ENCODE measurements at regions not wholly inside any gene's neighbourhood (a gene's known extent, or its start where the extent isn't known, plus 50 kb on each side); places are given as distances from the start of the nearest gene placed in this dataset.

DNA sequence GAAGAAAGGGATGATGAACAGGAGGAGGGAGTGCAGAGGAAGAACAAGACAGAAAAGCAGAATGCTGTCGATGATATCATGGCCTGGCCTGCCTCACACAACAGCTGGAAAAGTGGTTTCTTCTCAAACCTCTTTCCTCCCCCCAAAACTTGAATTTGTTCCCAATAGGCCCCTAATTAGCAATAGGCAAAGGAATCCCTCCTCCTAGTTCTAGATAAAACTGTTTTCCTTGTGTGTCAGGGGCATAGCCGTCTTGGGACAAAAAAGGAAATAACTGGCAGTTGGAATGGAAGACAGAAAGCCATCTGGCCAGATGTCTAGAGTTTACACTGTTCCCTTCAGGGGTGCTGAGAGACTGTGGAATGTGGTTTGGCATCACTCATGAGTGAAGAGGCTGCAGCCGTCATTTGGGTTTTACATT is 177.8 kb upstream of the C1QTNF7 start:
- Histone ChIP-seq H3K27me3 (replicated peaks in 1 of 7) (no peaks in the 10 kb centered on the region), H3K36me3 (no peaks in the 10 kb centered on the region), H3K27ac (no peak overlapping the region), H3K4me1 (peaks cover 0 to 27% (median 9%) of the 10 kb centered on the region in 6 donors), H3K9me3 (no peaks in the 10 kb centered on the region), H3K4me3 (no peak overlapping the region)
- no peak for DNase-seq
- WGBS, 5 donors: 69 to 82% (median 79%) methylated on average over 3 of the region's 3 CpGs
- no peak for TF ChIP-seq POLR2AphosphoS5 (IDR thresholded peaks at IDR 0.05)
- TF ChIP-seq, protein P1, sequence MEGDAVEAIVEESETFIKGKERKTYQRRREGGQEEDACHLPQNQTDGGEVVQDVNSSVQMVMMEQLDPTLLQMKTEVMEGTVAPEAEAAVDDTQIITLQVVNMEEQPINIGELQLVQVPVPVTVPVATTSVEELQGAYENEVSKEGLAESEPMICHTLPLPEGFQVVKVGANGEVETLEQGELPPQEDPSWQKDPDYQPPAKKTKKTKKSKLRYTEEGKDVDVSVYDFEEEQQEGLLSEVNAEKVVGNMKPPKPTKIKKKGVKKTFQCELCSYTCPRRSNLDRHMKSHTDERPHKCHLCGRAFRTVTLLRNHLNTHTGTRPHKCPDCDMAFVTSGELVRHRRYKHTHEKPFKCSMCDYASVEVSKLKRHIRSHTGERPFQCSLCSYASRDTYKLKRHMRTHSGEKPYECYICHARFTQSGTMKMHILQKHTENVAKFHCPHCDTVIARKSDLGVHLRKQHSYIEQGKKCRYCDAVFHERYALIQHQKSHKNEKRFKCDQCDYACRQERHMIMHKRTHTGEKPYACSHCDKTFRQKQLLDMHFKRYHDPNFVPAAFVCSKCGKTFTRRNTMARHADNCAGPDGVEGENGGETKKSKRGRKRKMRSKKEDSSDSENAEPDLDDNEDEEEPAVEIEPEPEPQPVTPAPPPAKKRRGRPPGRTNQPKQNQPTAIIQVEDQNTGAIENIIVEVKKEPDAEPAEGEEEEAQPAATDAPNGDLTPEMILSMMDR (IDR thresholded peaks at IDR 0.05 in 8 of 11, conservative IDR thresholded peaks at IDR 0.05 in 3 of 11): no peak
- no peak for TF ChIP-seq POLR2A (IDR thresholded peaks at IDR 0.05)
- intact Hi-C loops (cut with DNase I; ENCODE audit: low total_unique reads): no loop called here

DNA sequence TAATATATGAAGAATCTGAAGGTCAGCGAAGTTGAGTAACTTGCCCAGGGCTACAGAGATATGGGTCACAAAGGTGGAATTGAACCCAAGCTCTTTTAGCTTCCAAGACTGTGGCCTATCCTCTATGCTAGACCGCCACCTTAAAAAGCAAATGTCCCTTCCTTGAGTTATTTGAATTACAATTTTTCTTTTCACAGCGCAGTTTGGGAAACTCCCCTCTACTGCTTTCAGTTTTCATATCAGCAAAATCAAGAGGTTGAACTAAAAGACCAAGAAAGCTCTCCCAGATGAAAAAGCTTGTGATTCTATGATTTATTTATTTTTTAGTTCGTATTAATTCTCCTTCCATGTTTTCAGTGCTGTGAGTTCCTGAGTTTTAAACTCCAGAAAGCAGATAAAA is 174.5 kb upstream of the C1QTNF7 start:
- 51 to 64% (median 56%) methylated on average over 4 of the region's 4 CpGs for WGBS, 5 donors
- intact Hi-C loops (cut with DNase I; ENCODE audit: low total_unique reads): no loop called here
- Histone ChIP-seq H3K9me3 (no peaks in the 10 kb centered on the region), H3K27me3 (replicated peaks in 1 of 7) (no peaks in the 10 kb centered on the region), H3K36me3 (no peaks in the 10 kb centered on the region), H3K4me1 (peaks cover 0 to 29% (median 9%) of the 10 kb centered on the region in 6 donors), H3K4me3 (no peak overlapping the region), H3K27ac (peak overlapping the region in 6 of 8 donors; percentile 12 to 78 (median 54))
- no peak for TF ChIP-seq POLR2AphosphoS5 (IDR thresholded peaks at IDR 0.05)
- TF ChIP-seq, protein P1 (IDR thresholded peaks at IDR 0.05 in 8 of 11, conservative IDR thresholded peaks at IDR 0.05 in 3 of 11): no peak
- TF ChIP-seq POLR2A (IDR thresholded peaks at IDR 0.05): no peak
- DNase-seq: no peak

DNA sequence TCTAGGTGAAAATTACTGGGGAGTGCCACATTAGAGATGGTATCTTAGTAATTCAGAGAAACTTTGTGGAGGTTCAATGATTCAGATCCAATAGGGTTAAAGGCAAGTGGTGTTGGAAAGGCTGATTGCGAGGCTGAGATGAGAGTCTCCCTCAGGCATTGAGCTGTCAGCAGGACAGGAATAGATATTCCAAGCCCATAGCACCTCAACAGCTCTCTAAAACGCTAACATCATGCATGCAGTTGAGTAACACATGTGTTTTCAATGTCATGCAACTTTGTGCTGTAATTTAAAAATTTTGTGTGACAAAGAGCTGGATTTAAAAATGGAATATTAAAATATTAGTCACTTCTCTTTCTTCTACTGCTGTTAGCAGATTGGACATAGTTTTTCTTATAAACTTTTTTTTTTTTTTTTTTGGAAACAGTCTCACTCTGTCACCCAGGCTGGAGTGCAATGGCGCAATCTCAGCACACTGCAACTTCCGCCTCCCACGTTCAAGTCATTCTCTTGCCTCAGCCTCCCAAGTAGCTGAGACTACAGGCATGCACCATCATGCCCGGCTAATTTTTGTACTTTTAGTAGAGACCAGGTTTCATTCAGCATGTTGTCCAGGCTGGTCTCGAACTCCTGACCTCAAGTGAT is 173.5 kb upstream of the C1QTNF7 start:
- TF ChIP-seq, protein P1 (IDR thresholded peaks at IDR 0.05 in 8 of 11, conservative IDR thresholded peaks at IDR 0.05 in 3 of 11): no peak
- TF ChIP-seq POLR2A (IDR thresholded peaks at IDR 0.05) (no peak), POLR2AphosphoS5 (IDR thresholded peaks at IDR 0.05) (peak in 1 of 3 donors; percentile 48)
- Histone ChIP-seq H3K4me1 (peaks cover 0 to 29% (median 9%) of the 10 kb centered on the region in 6 donors), H3K27me3 (replicated peaks in 1 of 7) (no peaks in the 10 kb centered on the region), H3K4me3 (no peak overlapping the region), H3K36me3 (no peaks in the 10 kb centered on the region), H3K9me3 (no peaks in the 10 kb centered on the region), H3K27ac (peak overlapping the region in 6 of 8 donors; percentile 32 to 78 (median 62))
- intact Hi-C loops (cut with DNase I; ENCODE audit: low total_unique reads): no loop called here
- 55 to 78% (median 60%) methylated on average over 6 to 7 of the region's 7 CpGs for WGBS, 5 donors
- no peak for DNase-seq

DNA sequence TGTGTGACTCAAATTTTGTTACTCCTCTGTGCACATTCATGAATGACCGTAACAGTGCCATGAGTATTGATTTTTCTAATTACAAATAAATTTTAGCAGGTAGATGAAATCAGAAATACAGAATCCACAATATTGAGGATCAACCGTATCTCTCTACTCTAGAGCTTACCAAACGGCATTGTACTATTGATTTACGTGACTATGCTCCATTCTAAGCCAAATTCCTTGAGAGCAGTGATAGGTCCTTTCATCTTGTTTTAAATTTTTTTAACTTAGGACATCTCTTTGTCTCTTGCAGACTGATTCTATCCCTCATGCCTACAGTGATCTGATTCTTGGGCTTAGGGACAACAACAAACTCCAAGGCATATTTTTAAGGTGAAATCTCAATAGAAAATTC is 172.3 kb upstream of the C1QTNF7 start:
- Histone ChIP-seq H3K27ac (no peak overlapping the region), H3K4me1 (peaks cover 0 to 29% (median 9%) of the 10 kb centered on the region in 6 donors), H3K9me3 (no peaks in the 10 kb centered on the region), H3K27me3 (replicated peaks in 1 of 7) (no peaks in the 10 kb centered on the region), H3K36me3 (no peaks in the 10 kb centered on the region), H3K4me3 (no peak overlapping the region)
- WGBS, 5 donors: 65 to 94% (median 72%) methylated on average over 4 of the region's 4 CpGs
- no peak for DNase-seq
- TF ChIP-seq, protein P1 (IDR thresholded peaks at IDR 0.05 in 8 of 11, conservative IDR thresholded peaks at IDR 0.05 in 3 of 11): no peak
- no peak for TF ChIP-seq POLR2AphosphoS5 (IDR thresholded peaks at IDR 0.05)
- TF ChIP-seq POLR2A (IDR thresholded peaks at IDR 0.05): no peak
- intact Hi-C loops (cut with DNase I; ENCODE audit: low total_unique reads): no loop called here
